ENCODE measurements at regions not wholly inside any gene's neighbourhood (a gene's known extent, or its start where the extent isn't known, plus 50 kb on each side); places are given as distances from the start of the nearest gene placed in this dataset.

DNA sequence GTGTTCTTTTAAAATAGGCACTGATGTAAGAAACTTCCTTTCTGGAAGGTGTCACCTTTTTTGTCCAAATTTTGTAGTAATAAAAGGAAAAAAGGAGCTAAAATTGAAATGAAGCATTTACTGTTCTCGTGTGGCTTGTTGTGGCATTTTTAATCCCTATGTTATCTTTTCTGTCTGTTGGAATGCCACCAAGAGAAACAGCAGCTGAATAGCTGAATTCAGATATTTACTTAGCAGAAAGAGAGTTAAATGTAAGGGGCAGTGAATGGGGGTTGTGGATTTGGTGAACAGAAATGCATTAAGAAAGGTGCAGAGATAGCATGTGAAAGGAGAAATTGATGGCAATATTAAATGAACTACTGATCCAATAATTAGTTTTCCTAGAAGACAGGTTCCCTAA is 573.6 kb upstream of the EPHA7 start:
- DNase-seq: no peak
- Histone ChIP-seq H3K4me1 (peaks cover 0 to 6% of the 10 kb centered on the region in 2 donors), H3K9me3 (no peaks in the 10 kb centered on the region), H3K27me3 (no peaks in the 10 kb centered on the region), H3K36me3 (no peaks in the 10 kb centered on the region), H3K27ac (no peak overlapping the region), H3K4me3 (replicated peaks in 1 of 3) (no peak overlapping the region)
- 5 to 6% methylated on average over 1 of the region's 1 CpG for whole genome bisulfite sequencing, 2 donors
- no peak for TF ChIP-seq POLR2A (IDR thresholded peaks at IDR 0.05)
- TF ChIP-seq, protein P1, sequence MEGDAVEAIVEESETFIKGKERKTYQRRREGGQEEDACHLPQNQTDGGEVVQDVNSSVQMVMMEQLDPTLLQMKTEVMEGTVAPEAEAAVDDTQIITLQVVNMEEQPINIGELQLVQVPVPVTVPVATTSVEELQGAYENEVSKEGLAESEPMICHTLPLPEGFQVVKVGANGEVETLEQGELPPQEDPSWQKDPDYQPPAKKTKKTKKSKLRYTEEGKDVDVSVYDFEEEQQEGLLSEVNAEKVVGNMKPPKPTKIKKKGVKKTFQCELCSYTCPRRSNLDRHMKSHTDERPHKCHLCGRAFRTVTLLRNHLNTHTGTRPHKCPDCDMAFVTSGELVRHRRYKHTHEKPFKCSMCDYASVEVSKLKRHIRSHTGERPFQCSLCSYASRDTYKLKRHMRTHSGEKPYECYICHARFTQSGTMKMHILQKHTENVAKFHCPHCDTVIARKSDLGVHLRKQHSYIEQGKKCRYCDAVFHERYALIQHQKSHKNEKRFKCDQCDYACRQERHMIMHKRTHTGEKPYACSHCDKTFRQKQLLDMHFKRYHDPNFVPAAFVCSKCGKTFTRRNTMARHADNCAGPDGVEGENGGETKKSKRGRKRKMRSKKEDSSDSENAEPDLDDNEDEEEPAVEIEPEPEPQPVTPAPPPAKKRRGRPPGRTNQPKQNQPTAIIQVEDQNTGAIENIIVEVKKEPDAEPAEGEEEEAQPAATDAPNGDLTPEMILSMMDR (IDR thresholded peaks at IDR 0.05): no peak
- intact Hi-C loops (cut with DNase I): no loop called here

DNA sequence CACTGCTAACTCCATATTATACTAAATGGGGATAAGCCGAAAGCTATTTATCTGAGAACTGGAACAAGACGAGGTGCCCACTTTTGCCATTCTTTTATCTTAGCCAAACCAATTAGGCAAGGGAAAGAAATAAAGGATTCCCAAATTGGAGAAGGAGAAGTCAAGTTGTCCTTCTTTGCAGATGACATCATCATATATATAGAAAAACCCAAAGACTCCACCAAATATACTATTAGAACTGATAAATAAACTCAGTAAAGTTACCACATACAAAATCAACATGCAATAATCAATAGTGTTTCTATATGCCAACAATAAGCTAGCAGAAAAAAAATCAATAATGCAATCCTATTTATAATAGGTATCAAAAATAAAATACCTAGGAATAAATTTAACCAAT is 570.3 kb upstream of the EPHA7 start:
- Histone ChIP-seq H3K4me3 (replicated peaks in 1 of 3) (no peak overlapping the region), H3K27ac (no peak overlapping the region), H3K27me3 (no peaks in the 10 kb centered on the region), H3K9me3 (no peaks in the 10 kb centered on the region), H3K4me1 (peaks cover 0 to 6% of the 10 kb centered on the region in 2 donors), H3K36me3 (no peaks in the 10 kb centered on the region)
- 94 to 95% methylated on average over 2 of the region's 2 CpGs for WGBS, 2 donors
- DNase-seq: no peak
- intact Hi-C loops (cut with DNase I): no loop called here
- TF ChIP-seq, protein P1 (IDR thresholded peaks at IDR 0.05): no peak
- TF ChIP-seq POLR2A (IDR thresholded peaks at IDR 0.05): no peak

DNA sequence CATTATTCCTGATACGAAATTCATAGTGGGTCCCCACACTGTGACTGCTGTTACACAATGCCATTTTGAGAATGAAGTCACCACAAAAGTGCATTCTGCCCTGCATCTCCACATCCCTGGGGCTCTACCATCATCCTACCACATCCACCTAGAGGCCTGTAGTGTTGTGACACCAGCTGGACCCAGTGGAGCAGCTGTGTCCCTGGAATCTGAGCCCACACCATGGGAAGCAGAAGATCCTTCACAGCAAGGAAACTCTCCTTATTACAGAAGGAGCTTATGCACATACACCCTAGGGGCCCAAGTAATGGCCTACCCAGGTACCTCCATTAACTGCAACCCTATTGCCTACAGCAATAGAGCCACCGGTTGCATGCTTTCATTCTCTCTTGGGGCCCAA is 566.6 kb upstream of the EPHA7 start:
- H3K27me3 ChIP-seq: no peaks in the 10 kb centered on the region
- TF ChIP-seq POLR2A (IDR thresholded peaks at IDR 0.05): no peak
- TF ChIP-seq, protein P1 (IDR thresholded peaks at IDR 0.05): no peak

DNA sequence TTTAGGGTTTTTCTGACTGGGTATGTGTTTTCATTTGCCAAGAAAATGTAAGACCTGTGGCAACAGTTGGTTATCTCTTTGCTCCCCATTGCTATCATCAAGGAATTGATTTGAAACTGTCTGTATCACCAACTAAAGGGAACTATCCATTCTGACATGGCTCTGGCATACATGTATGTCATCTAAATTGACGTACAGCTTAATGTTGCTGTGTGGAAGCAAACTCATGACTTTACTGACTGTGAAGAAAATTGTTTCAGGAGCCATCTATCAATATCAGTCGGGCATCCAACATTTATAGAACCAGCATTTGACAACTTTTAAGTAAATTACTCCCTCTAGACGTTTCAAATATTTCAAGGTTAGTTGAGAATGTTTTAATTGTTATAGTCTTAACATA is 555.8 kb upstream of the EPHA7 start:
- no peaks in the 10 kb centered on the region for H3K27me3 ChIP-seq
- no peak for DNase-seq
- H3K9me3 ChIP-seq: no peaks in the 10 kb centered on the region
- TF ChIP-seq, protein P1 (IDR thresholded peaks at IDR 0.05): no peak
- no peak for TF ChIP-seq POLR2A (IDR thresholded peaks at IDR 0.05)
- H3K36me3 ChIP-seq: no peaks in the 10 kb centered on the region
- H3K4me3 ChIP-seq (replicated peaks in 1 of 3): no peak overlapping the region
- no peak overlapping the region for H3K27ac ChIP-seq
- intact Hi-C loops (cut with DNase I): no loop called here
- WGBS, 2 donors: 71 to 73% methylated on average over 3 of the region's 3 CpGs
- H3K4me1 ChIP-seq: no peaks in the 10 kb centered on the region

More for the DNA sequence above, 566.6 kb upstream of the EPHA7 start:
- H3K4me3 ChIP-seq (replicated peaks in 1 of 3): no peak overlapping the region
- no peaks in the 10 kb centered on the region for H3K36me3 ChIP-seq
- H3K27ac ChIP-seq: no peak overlapping the region
- no peaks in the 10 kb centered on the region for H3K9me3 ChIP-seq
- intact Hi-C loops (cut with DNase I): no loop called here
- 91% methylated on average over 2 of the region's 2 CpGs for WGBS, 2 donors
- DNase-seq: no peak
- no peaks in the 10 kb centered on the region for H3K4me1 ChIP-seq

DNA sequence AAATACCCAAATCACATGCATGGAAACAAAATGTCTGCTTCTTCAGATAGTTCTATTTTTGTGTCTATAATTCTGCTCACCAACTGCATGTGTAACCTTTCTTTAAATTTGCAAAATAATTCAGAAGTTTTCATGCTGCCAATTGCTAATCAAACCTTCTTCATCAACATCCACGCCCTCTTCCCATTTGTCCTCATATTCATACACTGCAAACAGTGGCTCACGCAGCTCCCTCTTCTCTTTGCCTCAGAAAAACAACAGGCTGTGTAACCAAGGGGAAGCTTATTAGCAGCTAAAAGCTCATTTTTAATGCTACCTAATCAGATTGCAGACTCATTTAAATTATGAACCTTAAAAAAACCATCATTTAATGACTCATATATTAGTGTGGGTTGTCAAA is 555.0 kb upstream of the EPHA7 start:
- Histone ChIP-seq H3K27me3 (no peaks in the 10 kb centered on the region), H3K4me3 (replicated peaks in 1 of 3) (no peak overlapping the region), H3K4me1 (no peaks in the 10 kb centered on the region), H3K9me3 (no peaks in the 10 kb centered on the region), H3K36me3 (no peaks in the 10 kb centered on the region), H3K27ac (no peak overlapping the region)
- TF ChIP-seq, protein P1 (IDR thresholded peaks at IDR 0.05): no peak
- no peak for TF ChIP-seq POLR2A (IDR thresholded peaks at IDR 0.05)
- DNase-seq: no peak
- WGBS, 2 donors: 76 to 81% methylated on average over 2 of the region's 2 CpGs
- intact Hi-C loops (cut with DNase I): no loop called here

All from thyroid gland (tissue), 4 donors.